Heart right ventricle (tissue), 16 donors: ENCODE measurements at regions not wholly inside any gene's neighbourhood (a gene's known extent, or its start where the extent isn't known, plus 50 kb on each side); places are given as distances from the start of the nearest gene placed in this dataset.
"Not testable (repeated sequence)": the region's sequence is repeated elsewhere in the genome, so short reads cannot be mapped to it uniquely, and the experiment has no call there.

Source experiments
- ATAC-seq, 8 donors: fragments of 200-7000 bp; cut with Tn5 transposase; one replicate each; pipeline ENCODE4 v1.9.1; 2020; ENCODE audit warnings: mild to moderate bottlenecking in 8 of 8, moderate library complexity in 8 of 8, moderate number of reproducible peaks in 1 of 8
- DNase-seq, 2 donors: peaks; one replicate each; pipeline ENCODE4 v3.0.0-alpha.2; 2020
- H3K27ac ChIP-seq, 10 donors: fragments of 200-600 bp; sonication (generic) in 2 of 10; one replicate each; pipeline versions ENCODE4 v1.5.0 to v1.8.0; 2020 to 2022; ENCODE audit warnings: mild to moderate bottlenecking in 3 of 10
- H3K27me3 ChIP-seq, 7 donors: fragments of 200-600 bp; one replicate each; pipeline ENCODE4 v1.8.0; 2021 to 2022; ENCODE audit warnings: mild to moderate bottlenecking in 2 of 7
- H3K36me3 ChIP-seq, 9 donors: fragments of 200-600 bp; sonication (generic) in 1 of 9; one replicate each; pipeline versions ENCODE4 v1.5.0 to v1.8.0; 2020 to 2022; ENCODE audit warnings: mild to moderate bottlenecking in 2 of 9
- H3K4me1 ChIP-seq, 9 donors: fragments of 200-600 bp; sonication (generic) in 1 of 9; one replicate each; pipeline versions ENCODE4 v1.5.0 to v1.8.0; 2020 to 2022; ENCODE audit warnings: mild to moderate bottlenecking in 4 of 9
- H3K4me3 ChIP-seq, 10 donors: fragments of 200-600 bp; sonication (generic) in 2 of 10; one replicate each; pipeline versions ENCODE4 v1.5.0 to v1.8.0; 2020 to 2022; ENCODE audit warnings: mild to moderate bottlenecking in 7 of 10, moderate library complexity in 2 of 10
- H3K9me3 ChIP-seq, 11 donors: fragments of 200-600 bp in 10 of 11; sonication (generic) in 2 of 11; one replicate each; pipeline versions ENCODE4 v1.5.0 to v1.8.0; 2013 to 2022; ENCODE audit warnings: mild to moderate bottlenecking in 2 of 11, control low read depth in 1 of 11, moderate library complexity in 1 of 11
- CTCF ChIP-seq, 9 donors: fragments of 200-600 bp; sonication (generic) in 2 of 9; IDR thresholded peaks; one replicate each; pipeline versions ENCODE4 v1.5.0 to v1.8.0; 2021 to 2022; ENCODE audit warnings: antibody characterized with exemption in 9 of 9, mild to moderate bottlenecking in 5 of 9, moderate library complexity in 1 of 9
- WGBS, 2 donors: extraction: QIAGEN DNeasy Blood & Tissue Kit; methylation state at CpG; one replicate each; pipeline ENCODE4 v1.1.7; 2013; ENCODE audit warnings: inconsistent platforms in 1 of 2; 5-methylcytosine and 5-hydroxymethylcytosine counted together
- intact Hi-C, 10 donors: fragments of 100-400 bp; cut with DNase I; formaldehyde crosslinking; loops; one replicate each; pipeline versions ENCODE4 v1.11.1 to v1.14.2; 2022
- donor health status: Arrhythmogenic right ventricular cardiomyopathy.
- donor health status: ischemic (EF 13 %, LVEDD 7.1; RV severe dilation, severe dysfunction).
- donor health status: healthy with polysubstance abuse.
- donor health status: DM: no; HTN: yes; CAD: no.
- donor health status: DM: no; HTN: no; CAD: no.
- donor health status: ischemic (EF 25% LVEDD 6.9; RV normal size, moderate dysfunction).
- donor health status: ischemic (EF 25% LVEDD 5.7; RV mildly dilated, moderate dysfunction).
- donor health status: healthy.
- donor health status: DM: yes; HTN: yes; CAD: no.
- donor health status: Ischemic cardiomyopathy.
- donor health status: ischemic (EF 35%, LVEDD 5.7; RV mildly dilated, moderate dysfunction).
- donor health status: nonischemic (EF 11% LVEDD 7.7; RV severe dilation, severe dysfunction).
- donor health status: DM: yes; HTN: yes; CAD: no.
- donor health status: PGD.
- donor health status: ischemic (EF 29% LVEDD 5.4; RV normal size, mild dysfunction).
- donor health status: nonischemic (EF 23%, LVEDD 6.1; RV moderate dilation, normal function).

DNA sequence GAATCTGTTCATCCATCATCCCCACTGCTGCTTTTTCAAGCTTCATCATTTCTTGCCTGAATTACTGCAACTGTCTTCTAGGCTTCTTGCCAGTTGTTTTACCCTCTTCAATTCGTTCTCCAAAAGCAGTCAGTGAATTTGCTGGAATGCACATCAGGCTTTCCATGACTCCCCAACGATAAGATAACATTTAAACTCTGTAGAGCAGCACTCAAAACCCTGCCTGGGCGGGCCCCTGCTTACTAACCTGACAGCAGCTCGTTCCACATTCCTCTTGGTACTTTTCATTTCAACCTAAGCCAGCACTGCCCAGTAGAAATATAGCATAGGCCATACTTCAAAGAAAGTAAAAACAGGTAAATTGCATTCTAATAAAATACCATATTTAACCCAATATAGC is 342.9 kb downstream of the SUCLG1 start:
- no peaks in the 10 kb centered on the region for H3K4me1 ChIP-seq
- 17 to 21% methylated on average over 4 of the region's 4 CpGs for WGBS, 2 donors
- ATAC-seq (no peak), DNase-seq (no peak)
- H3K4me3 ChIP-seq = no peak overlapping the region
- intact Hi-C loops = no loop called here
- no peaks in the 10 kb centered on the region for H3K36me3 ChIP-seq
- peaks cover 0 to 23% (median 9%) of the 10 kb centered on the region in 11 donors for H3K9me3 ChIP-seq
- no peak overlapping the region for H3K27ac ChIP-seq
- no peak for TF ChIP-seq CTCF (IDR thresholded peaks at IDR 0.05)
- H3K27me3 ChIP-seq = no peaks in the 10 kb centered on the region

DNA sequence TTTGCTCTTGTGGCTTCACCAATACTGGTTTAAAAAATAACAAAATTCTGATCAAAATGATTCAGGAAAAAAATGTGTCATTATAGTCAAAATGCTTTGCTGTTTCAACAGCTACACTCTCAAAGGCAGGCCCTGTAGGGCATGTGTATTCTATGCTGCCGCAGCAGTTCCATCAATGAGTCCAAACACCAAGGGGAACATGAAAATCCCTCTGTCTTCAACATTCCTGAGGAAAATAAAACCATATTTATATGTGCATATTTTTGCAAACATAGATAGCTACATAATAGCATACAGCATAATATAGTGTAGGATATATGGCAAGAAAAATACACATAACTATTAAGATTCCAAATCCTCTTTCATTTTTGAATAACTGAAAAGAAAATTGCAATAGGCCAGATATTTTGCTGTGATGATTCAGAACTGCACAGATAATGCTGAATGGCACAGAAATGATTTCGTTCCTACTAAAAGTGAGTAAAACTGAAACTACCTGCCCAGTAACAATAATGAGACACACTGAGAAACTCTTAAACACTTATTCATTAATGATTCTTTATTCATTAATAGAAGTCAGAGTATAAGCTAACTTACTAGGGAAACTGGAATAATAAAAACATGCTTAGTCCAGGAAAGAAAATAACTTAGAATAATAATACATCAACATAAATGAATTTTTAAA is 343.8 kb downstream of the SUCLG1 start:
- H3K27ac ChIP-seq = no peak overlapping the region
- peaks cover 0 to 23% (median 9%) of the 10 kb centered on the region in 11 donors for H3K9me3 ChIP-seq
- intact Hi-C loops = no loop called here
- DNase-seq (no peak), ATAC-seq (no peak)
- 46 to 78% methylated on average over 2 of the region's 2 CpGs for WGBS, 2 donors
- H3K36me3 ChIP-seq = no peaks in the 10 kb centered on the region
- no peaks in the 10 kb centered on the region for H3K27me3 ChIP-seq
- no peaks in the 10 kb centered on the region for H3K4me1 ChIP-seq
- TF ChIP-seq CTCF (IDR thresholded peaks at IDR 0.05) = no peak
- H3K4me3 ChIP-seq = no peak overlapping the region

DNA sequence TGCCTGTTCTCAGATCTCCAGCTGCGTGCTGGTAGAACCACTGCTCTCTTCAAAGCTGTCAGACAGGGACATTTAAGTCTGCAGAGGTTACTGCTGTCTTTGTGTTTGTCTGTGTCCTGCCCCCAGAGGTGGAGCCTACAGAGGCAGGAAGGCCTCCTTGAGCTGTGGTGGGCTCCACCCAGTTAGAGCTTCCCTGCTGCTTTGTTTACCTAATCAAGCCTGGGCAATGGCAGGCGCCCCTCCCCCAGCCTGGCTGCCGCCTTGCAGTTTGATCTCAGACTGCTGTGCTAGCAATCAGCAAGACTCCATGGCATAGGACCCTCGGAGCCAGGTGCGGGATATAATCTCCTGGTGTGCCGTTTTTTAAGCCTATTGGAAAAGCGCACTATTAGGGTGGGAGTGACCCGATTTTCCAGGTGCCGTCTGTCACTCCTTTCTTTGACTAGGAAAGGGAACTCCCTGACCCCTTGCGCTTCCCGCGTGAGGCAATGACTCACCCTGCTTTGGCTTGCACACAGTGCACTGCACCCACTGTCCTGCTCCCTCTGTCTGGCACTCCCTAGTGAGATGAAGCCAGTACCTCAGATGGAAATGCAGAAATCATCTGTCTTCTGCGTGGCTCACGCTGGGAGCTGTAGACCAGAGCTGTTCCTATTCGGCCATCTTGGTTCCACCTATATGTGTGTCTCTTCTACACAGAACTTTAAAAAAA is 355.1 kb downstream of the SUCLG1 start:
- intact Hi-C loops, ATAC-seq, H3K36me3 ChIP-seq, H3K27ac ChIP-seq, H3K4me1 ChIP-seq, H3K4me3 ChIP-seq, H3K27me3 ChIP-seq, DNase-seq: not testable (repeated sequence)
- 87 to 95% methylated on average over 15 of the region's 15 CpGs for WGBS, 2 donors
- peaks cover 0 to 30% (median 4%) of the 10 kb centered on the region in 11 donors for H3K9me3 ChIP-seq

DNA sequence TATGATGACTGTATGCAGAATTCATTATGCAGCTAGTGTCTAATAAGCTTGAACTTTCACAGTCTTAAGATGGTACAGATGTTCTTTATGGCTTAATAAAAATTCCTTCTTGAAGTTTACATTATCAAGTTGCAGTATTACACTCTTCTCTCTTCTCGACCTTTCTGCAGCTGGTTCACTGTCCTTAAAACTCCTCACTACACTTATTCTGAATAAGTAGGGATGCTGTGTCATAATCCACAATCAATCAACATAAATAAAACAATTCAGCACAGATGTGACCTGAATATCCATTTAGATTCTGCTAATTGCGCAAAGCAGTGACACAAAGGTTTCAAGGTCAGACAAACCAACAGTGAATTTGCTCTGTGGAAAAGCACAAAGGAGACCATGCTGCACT is 356.8 kb downstream of the SUCLG1 start:
- intact Hi-C loops = no loop called here
- no peaks in the 10 kb centered on the region for H3K4me1 ChIP-seq
- no peak for TF ChIP-seq CTCF (IDR thresholded peaks at IDR 0.05)
- no peaks in the 10 kb centered on the region for H3K36me3 ChIP-seq
- H3K4me3 ChIP-seq = no peak overlapping the region
- H3K27me3 ChIP-seq = no peaks in the 10 kb centered on the region
- no peak for DNase-seq
- 70 to 78% methylated on average over 2 of the region's 2 CpGs for WGBS, 2 donors
- H3K27ac ChIP-seq = no peak overlapping the region
- no peak for ATAC-seq
- H3K9me3 ChIP-seq = peaks cover 0 to 30% (median 4%) of the 10 kb centered on the region in 11 donors

DNA sequence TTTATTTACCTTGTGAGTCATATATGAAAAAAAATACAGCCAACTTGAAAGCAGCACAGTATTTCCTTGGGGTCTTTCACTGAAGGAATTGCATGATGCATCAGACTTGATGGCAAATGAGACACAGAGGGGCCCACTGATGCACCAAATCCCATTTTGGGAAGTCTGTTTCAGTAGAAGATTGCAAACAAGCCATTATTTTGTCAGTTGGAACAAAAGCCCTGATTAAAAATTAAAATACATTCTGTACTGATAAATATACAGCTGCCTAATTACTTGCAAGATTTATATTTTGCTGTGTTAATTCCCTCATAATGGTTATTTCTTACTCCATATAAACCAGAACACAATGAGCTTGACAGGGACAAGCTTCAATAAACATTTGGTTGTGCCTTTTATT is 370.4 kb downstream of the SUCLG1 start:
- intact Hi-C loops = no loop called here
- ATAC-seq (no peak), DNase-seq (no peak)
- no peak for TF ChIP-seq CTCF (IDR thresholded peaks at IDR 0.05)
- H3K27ac ChIP-seq = no peak overlapping the region
- H3K4me1 ChIP-seq = no peaks in the 10 kb centered on the region
- H3K36me3 ChIP-seq = no peaks in the 10 kb centered on the region
- H3K9me3 ChIP-seq = peaks cover 0 to 7% (median 0%) of the 10 kb centered on the region in 11 donors
- H3K4me3 ChIP-seq = no peak overlapping the region
- peaks cover 0 to 4% (median 0%) of the 10 kb centered on the region in 7 donors for H3K27me3 ChIP-seq
